ENCODE measurements at regions not wholly inside any gene's neighbourhood (a gene's known extent, or its start where the extent isn't known, plus 50 kb on each side); places are given as distances from the start of the nearest gene placed in this dataset.

DNA sequence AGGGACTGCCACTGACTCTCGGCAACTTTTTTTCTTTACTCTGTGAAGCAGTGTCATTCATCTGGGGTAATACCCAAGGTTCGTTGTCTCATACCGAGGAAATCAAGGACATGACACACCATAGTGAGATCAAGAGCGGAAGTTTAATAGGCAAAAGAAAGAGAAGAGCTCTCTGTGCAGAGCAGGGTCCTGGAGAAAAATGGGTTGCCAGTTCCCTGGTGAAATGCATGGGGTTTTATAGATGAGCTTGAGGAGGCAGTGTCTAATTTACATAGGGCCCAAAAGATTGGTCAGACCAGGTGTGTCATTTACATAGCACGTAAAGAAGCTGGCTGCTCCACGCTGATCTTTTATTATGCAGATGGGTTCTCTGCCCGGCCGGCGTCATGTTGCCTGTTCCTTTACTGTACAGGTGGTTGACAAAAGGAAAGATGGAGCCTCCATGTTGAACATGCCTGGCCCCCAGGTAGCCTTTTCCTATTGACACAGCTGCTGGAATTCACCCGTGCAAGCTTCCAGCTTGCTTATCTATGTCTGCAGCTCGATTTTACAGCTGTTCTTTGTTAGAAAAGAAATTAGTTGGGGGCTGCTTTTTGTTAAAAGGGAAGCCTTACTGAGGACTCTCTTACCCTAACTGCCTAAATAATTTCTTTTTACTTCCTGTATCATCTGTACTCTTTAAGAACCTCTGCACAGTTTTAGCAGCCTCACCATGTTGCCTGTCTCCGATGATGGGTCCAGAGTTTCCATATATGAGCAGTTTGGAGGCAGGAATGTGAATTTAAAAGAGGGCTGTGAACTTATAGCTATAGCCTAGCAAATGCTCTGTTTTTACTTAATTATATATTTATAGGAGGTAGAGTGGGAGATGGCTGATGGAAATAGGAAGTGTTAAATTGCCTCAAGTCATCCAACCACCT lies 98.0 kb upstream of the DIAPH3 start:
- H3K27me3 ChIP-seq (ENCODE audit: insufficient read depth) = no peaks in the 10 kb centered on the region
- H3K27me3 Mint-ChIP-seq (ENCODE audit: insufficient read depth, low read depth, poor library complexity) = peaks cover 2% of the 10 kb centered on the region
- H2AFZ ChIP-seq = no peak overlapping the region
- peaks cover 19% of the 10 kb centered on the region for H3K9me3 Mint-ChIP-seq
- H3K27ac ChIP-seq (ENCODE audit: low read depth) = peak overlapping the region; percentile 53
- 0 out of 2 replicates have a peak overlapping the region, but pooled peaks have one; percentile 3 for H3K4me3 ChIP-seq
- no peak overlapping the region for H3K4me3 Mint-ChIP-seq
- H3K4me2 ChIP-seq = peak overlapping the region; percentile 36; the same call in 1 of the 2 replicates
- ATAC-seq (peak; percentile 97), DNase-seq (ENCODE audit: low spot score) (peak; percentile 95)
- H3K36me3 ChIP-seq (ENCODE audit: insufficient read depth) = no peaks in the 10 kb centered on the region
- peak overlapping the region; percentile 95 for H3K27ac Mint-ChIP-seq
- TF ChIP-seq ZNF114 (CRISPR knock-in tag; IDR thresholded peaks at IDR 0.05) = no peak
- 0 out of 2 replicates have a peak, but pooled peaks have one; percentile 39 for TF ChIP-seq NANOG (IDR thresholded peaks at IDR 0.05; ENCODE audit: borderline replicate concordance)
- no peak for TF ChIP-seq ZNF462 (CRISPR knock-in tag; IDR thresholded peaks at IDR 0.05)
- TF ChIP-seq, protein P1, sequence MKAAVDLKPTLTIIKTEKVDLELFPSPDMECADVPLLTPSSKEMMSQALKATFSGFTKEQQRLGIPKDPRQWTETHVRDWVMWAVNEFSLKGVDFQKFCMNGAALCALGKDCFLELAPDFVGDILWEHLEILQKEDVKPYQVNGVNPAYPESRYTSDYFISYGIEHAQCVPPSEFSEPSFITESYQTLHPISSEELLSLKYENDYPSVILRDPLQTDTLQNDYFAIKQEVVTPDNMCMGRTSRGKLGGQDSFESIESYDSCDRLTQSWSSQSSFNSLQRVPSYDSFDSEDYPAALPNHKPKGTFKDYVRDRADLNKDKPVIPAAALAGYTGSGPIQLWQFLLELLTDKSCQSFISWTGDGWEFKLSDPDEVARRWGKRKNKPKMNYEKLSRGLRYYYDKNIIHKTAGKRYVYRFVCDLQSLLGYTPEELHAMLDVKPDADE (IDR thresholded peaks at IDR 0.05) = no peak
- no peak for TF ChIP-seq CTCF (conservative IDR thresholded peaks at IDR 0.05; ENCODE audit: low read depth in 2 of 2)
- peak; percentile 70 for TF ChIP-seq CREB1 (CRISPR knock-in tag; IDR thresholded peaks at IDR 0.05; ENCODE audit: low read depth)
- no peak for TF ChIP-seq ZNF331 (CRISPR knock-in tag; IDR thresholded peaks at IDR 0.05; ENCODE audit: low read depth)
- TF ChIP-seq REST (IDR thresholded peaks at IDR 0.05; ENCODE audit: unreplicated experiment) = no peak
- no peak for TF ChIP-seq EZH2 (IDR thresholded peaks at IDR 0.05; ENCODE audit: low read depth, unreplicated experiment)
- no peak for TF ChIP-seq STAT1 (IDR thresholded peaks at IDR 0.05; ENCODE audit: unreplicated experiment)
- TF ChIP-seq POLR2AphosphoS5 (IDR thresholded peaks at IDR 0.05; ENCODE audit: low read depth) = peak; percentile 73
- no peak for TF ChIP-seq EZH2phosphoT487 (IDR thresholded peaks at IDR 0.05; ENCODE audit: unreplicated experiment)
- TF ChIP-seq JUNB (IDR thresholded peaks at IDR 0.05; ENCODE audit: unreplicated experiment) = no peak
- H3F3A ChIP-seq (replicated peaks; ENCODE audit: low read depth) = no peaks in the 10 kb centered on the region
- no peaks in the 10 kb centered on the region for H4K20me1 ChIP-seq (replicated peaks; ENCODE audit: insufficient read depth)
- no peaks in the 10 kb centered on the region for H3K79me2 ChIP-seq (replicated peaks; ENCODE audit: insufficient read depth)
- peaks cover 21% of the 10 kb centered on the region for H3K4me1 ChIP-seq (ENCODE audit: insufficient read depth)
- no peaks in the 10 kb centered on the region; the same call in 1 of the 2 replicates for H3K9me2 ChIP-seq (ENCODE audit: insufficient read depth)
- peaks cover 11% of the 10 kb centered on the region; the same call in 2 of the 3 replicates for H3K36me3 Mint-ChIP-seq (ENCODE audit: low read depth)
- peaks cover 23% of the 10 kb centered on the region for H3K4me1 Mint-ChIP-seq
